GM21723 (cell line): ENCODE measurements at regions not wholly inside any gene's neighbourhood (a gene's known extent, or its start where the extent isn't known, plus 50 kb on each side); places are given as distances from the start of the nearest gene placed in this dataset.
"Not testable (repeated sequence)": the region's sequence is repeated elsewhere in the genome, so short reads cannot be mapped to it uniquely, and the experiment has no call there.

Experiments
- ATAC-seq: cut with Tn5 transposase; IDR thresholded peaks from one replicate; pipeline ENCODE4 v1.9.1; 2021; ENCODE audit warnings: mild to moderate bottlenecking, moderate library complexity; ENCODE audit not compliant: unreplicated experiment

GRCh38 chr21:35582731-35583130, 477.6 kb downstream of the SETD4 start:
- no peak for ATAC-seq

GRCh38 chr21:35581640-35582039, 478.7 kb downstream of the SETD4 start:
- no peak for ATAC-seq

- ATAC-seq = no peak
Measured at GRCh38 chr21:35579520-35580293, 480.6 kb downstream of the SETD4 start.

GRCh38 chr21:35578831-35579471, 481.4 kb downstream of the SETD4 start:
- ATAC-seq = no peak

- ATAC-seq = no peak
Measured at GRCh38 chr21:35578347-35578782, 482.0 kb downstream of the SETD4 start.

- no peak for ATAC-seq
Measured at GRCh38 chr21:35575280-35575915, 484.9 kb downstream of the SETD4 start.

- no peak for ATAC-seq
Measured at GRCh38 chr21:35573472-35574374, 486.6 kb downstream of the SETD4 start.

- no peak for ATAC-seq
Measured at GRCh38 chr21:35571910-35572309, 488.4 kb downstream of the SETD4 start.

GRCh38 chr21:35568643-35569042, 491.7 kb downstream of the SETD4 start:
- no peak for ATAC-seq

- no peak for ATAC-seq
Measured at GRCh38 chr21:35566874-35567273, 493.5 kb downstream of the SETD4 start.

- no peak for ATAC-seq
Measured at GRCh38 chr21:35565204-35565611, 495.1 kb downstream of the SETD4 start.

GRCh38 chr21:35563885-35564451, 496.4 kb downstream of the SETD4 start:
- ATAC-seq = no peak

- no peak for ATAC-seq
Measured at GRCh38 chr21:35562876-35563275, 497.4 kb downstream of the SETD4 start.

GRCh38 chr21:35561116-35561515, 499.2 kb downstream of the SETD4 start:
- no peak for ATAC-seq

- ATAC-seq = no peak
Measured at GRCh38 chr21:35559829-35560225, 500.5 kb downstream of the SETD4 start.

- ATAC-seq = no peak
Measured at GRCh38 chr21:35559128-35559828, 501.0 kb downstream of the SETD4 start.

GRCh38 chr21:35556536-35556935, 503.8 kb downstream of the SETD4 start:
- no peak for ATAC-seq

- not testable (repeated sequence) for ATAC-seq
Measured at GRCh38 chr21:35552483-35552882, 503.4 kb upstream of the RUNX1 start.

- no peak for ATAC-seq
Measured at GRCh38 chr21:35548904-35549615, 500.0 kb upstream of the RUNX1 start.
